ENCODE measurements at regions not wholly inside any gene's neighbourhood (a gene's known extent, or its start where the extent isn't known, plus 50 kb on each side); places are given as distances from the start of the nearest gene placed in this dataset.

DNA sequence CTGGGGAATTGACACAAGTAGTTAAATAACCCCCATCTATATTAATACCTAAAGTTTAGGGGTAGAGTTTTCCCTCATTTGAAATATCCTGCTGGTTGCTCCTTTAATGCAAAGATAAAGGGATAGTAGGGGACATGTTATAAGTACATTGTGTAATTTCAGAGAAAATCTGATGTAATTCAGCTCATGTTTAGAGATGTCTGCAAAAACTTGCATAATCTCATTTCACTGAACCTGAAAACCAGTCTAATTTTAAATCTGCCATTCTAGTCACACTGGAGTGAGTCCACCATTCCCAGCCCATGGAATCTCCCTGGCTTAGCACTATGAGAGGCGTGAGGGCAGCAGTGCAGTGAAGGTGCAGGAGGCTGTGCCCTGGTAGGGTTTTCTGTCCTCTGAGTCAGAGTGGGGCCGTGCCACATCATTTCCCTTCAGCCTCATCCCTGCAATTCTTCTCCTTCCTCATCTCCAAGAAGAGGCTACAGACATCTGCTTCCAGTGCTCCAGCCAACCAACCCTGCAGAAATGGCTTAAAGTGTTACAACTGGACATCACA is 246.3 kb upstream of the UMPS start:
- DNase-seq = no peak
- in situ Hi-C loops (cut with MboI; ENCODE audit: low pct_unique_long_range_greater_than_20kb, low sequenced_read_pairs) = no loop called here

DNA sequence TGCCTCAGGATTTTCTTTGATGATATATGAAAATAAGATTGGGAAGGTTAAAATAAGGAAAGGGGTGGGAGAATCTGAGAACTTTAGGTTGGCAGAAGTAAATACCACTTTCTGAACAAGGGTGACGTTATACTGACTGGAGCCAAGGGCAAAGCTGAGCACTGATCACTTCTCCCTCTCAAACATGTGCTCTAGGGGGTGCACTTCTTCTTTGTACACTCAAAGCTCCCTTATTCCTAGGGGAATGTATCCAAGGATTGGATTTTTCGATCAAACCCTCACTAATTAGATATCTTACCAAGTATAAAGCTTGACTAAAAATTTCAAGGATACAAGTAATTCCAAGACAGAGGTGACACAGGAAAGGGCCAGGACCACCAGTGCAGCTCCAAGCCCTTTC is 243.9 kb upstream of the UMPS start:
- no peak for DNase-seq
- in situ Hi-C loops (cut with MboI; ENCODE audit: low pct_unique_long_range_greater_than_20kb, low sequenced_read_pairs) = no loop called here

DNA sequence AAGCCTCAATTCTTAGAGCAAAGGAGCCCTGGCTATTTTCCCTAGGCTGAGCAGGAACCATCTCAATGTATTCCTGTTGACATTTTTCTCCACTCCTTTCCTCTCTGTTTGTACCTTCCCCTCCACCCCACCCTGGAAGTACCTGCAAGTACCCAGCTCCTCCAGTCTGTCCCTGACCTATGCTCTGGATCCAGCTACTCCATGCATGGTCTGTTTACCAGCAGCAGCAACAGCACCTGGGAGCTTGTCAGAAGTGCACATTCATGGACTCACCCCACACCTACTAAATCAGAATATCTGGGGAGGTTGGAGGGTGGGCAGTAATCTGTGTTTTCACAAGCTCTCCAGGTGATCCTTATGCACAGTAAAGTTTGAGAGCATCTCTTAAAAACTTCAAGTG is 240.7 kb upstream of the UMPS start:
- DNase-seq = no peak
- in situ Hi-C loops (cut with MboI; ENCODE audit: low pct_unique_long_range_greater_than_20kb, low sequenced_read_pairs) = no loop called here

DNA sequence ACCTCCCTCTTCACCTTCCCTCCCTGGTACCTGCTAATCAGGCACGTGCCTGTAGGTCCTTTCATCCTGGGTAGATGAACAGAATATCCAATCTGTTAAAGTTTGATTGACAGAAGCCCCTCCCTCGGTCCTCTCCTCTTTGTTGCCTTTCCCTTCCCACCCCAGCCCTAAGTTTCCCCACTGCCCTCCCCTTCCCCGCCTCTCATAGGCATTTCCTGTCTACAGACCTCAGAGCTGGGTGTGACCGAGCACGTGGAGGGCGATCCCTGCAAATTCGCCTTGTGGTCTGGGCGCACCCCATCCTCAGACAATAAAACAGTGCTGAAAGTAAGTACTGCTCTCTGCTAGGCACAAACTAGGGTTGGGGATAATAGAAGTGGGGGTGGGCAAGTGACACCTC is 239.2 kb upstream of the UMPS start:
- in situ Hi-C loops (cut with MboI; ENCODE audit: low pct_unique_long_range_greater_than_20kb, low sequenced_read_pairs) = no loop called here
- no peak for DNase-seq

DNA sequence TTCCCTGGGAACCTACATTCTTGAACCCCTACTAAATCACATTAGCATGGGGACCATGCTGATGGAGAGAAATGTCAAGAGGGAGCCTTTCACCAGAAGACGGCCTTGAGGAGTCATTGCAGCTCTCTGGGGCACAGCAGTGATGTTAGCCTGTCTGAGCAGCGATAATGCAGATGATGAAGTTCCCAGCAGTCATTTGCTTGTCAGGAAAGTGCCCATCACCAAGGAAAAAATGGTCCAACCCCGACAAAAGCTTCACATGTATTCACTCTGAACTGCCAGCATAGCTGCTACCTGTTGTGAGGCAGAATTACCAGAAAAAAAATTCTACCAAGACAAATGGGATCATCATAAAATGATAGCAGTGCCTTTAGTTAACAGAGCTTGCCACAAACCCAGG is 238.4 kb upstream of the UMPS start:
- in situ Hi-C loops (cut with MboI; ENCODE audit: low pct_unique_long_range_greater_than_20kb, low sequenced_read_pairs) = no loop called here
- no peak for DNase-seq

DNA sequence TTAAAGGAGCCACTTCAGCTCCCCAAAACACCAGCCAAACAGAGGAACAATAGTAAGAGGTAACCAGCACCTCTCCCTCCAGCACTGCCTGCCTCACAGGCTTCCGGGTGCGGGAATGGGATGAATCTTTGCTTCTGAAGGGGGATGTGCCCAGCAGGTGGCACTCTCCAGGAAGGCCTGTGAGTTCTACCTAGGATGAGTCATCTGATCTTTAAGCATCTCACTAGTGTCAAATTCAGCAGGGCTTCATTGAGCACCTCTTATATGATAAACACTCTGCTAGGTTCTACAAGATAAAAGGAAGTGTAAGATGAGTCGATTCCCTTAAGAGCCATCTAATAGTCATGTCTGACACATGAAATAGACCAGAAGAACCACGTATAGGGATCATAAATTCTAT is 237.4 kb upstream of the UMPS start:
- in situ Hi-C loops (cut with MboI; ENCODE audit: low pct_unique_long_range_greater_than_20kb, low sequenced_read_pairs) = no loop called here
- DNase-seq = peak; percentile 2

DNA sequence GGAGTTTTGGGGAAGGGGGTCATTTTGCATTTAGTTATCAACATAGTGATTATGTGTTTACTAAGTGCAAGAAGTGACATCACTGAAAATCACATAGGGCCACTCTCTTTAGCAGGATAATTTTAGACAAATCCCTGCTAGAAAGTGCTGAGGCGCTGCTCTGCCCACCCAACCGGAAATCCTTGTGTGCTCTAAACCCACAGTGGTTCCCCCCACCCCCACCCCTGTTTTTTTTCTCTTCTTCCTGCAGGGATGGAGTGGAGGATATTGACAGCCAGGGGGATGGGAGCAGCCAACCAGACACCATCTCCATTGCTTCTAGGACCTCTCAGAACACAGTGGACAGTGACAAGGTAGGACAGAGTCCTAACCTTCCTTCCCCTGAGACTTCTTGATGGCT is 234.2 kb upstream of the UMPS start:
- in situ Hi-C loops (cut with MboI; ENCODE audit: low pct_unique_long_range_greater_than_20kb, low sequenced_read_pairs) = no loop called here
- DNase-seq = no peak

DNA sequence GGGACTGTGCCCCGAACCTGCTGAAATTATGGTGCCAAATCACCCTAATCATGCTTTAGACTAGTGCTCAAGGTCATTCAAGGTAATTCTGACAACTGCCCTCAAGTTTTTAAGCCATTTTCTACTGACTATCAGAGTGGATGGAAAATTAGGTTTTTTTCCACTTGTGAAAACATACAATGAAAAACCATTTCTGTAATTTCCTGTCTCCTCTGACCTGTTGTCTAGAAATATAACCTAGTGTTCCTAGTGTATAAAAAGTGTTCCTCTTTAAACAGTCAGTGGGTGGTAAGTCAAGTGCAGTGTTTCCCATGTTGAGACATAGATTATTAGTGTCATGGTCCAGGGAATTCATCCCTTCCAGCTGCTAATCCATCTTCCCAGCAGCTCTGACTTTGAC is 232.8 kb upstream of the UMPS start:
- in situ Hi-C loops (cut with MboI; ENCODE audit: low pct_unique_long_range_greater_than_20kb, low sequenced_read_pairs) = no loop called here
- no peak for DNase-seq

DNA sequence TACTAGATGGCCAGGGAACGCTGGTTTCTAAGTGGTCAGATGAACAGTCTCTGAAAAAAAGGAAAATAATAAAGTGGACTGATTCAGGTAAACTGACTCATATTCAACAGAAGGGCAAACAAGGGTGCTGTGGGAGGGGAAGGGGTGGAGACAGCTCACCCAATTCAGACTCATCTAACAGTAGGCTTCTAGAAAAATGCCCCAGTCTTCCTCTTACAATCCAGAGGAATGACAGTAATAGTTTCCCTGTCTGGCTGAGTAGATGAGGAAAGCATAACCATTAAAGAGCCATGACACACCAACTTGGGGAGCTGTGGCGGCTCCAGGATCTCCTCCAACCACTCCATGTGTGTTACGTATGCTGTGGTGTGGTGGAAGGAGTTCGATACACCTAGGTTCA is 231.4 kb upstream of the UMPS start:
- in situ Hi-C loops (cut with MboI; ENCODE audit: low pct_unique_long_range_greater_than_20kb, low sequenced_read_pairs) = no loop called here
- no peak for DNase-seq

DNA sequence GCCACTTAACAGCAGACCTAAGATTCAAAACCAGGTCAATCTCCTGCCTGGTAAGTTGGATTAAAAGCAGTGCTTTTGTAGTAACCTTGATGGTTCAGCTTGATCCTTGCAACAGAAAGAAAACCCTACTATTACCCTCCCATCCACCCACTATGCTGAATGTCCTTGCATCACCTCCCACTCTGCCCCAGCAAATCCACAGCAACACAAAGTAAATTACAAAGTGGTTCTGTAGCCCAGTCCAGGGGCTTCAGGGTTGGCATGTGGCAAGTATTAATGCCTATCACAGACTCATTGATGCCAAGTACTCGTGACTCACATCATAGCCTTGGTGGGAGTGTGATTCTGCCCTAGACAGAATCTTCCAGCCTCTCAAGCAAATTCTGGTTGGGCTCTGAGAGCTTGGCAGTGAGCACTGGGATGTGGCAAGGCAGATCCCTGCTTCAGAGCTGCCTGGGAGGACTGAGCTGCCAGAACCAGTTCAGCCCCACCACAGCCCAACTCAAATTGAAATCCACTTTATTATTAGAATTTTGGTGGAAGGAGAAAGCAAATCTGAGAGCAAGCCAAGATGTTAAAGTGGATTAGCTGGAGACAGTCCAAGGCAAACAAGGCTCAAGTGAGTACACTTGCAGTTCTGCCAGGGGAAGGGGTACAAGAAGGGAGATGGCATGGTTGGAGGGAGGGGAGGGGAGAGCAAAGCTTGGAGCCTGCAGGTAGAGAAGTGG is 225.8 kb upstream of the UMPS start:
- in situ Hi-C loops (cut with MboI; ENCODE audit: low pct_unique_long_range_greater_than_20kb, low sequenced_read_pairs) = no loop called here
- DNase-seq = no peak

DNA sequence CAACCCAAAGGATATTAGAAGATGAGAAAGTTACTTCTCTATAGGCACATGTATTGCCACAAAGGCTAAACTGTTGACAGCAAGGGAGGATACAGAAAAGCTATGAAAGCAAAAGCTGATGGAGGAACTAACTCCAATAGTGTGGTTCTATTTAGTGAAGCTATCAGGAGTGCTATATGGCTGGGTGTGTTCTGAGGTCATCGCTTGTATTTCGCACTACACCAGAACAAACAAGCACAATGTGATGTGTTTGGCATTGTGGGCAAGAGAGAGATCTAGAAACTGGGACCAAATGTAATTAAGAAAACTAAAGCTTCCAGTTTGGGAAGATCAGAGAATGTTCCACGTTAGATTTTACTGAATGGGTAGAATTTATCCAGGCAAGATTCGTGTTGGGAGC is 220.4 kb upstream of the UMPS start:
- in situ Hi-C loops (cut with MboI; ENCODE audit: low pct_unique_long_range_greater_than_20kb, low sequenced_read_pairs) = no loop called here
- DNase-seq = no peak

DNA sequence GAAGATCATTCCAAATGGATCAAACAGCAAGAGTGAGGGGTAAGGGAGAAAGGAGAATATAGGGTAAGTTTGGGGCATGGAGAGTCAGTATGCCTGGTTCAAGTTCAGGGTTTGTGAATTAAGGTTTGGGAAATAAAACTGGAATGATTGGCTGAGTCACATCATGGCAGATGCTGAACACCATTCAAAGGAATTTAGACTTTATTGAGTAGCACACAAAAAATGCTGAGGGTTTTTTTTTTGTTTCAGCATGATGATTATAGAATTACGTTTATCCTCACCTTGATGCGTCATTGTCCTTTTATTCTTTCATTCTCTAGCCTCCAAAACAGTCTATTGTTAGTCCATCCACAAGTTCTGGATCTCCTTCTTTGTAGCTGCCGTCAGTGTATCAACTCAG is 220.0 kb upstream of the UMPS start:
- no peak for DNase-seq

DNA sequence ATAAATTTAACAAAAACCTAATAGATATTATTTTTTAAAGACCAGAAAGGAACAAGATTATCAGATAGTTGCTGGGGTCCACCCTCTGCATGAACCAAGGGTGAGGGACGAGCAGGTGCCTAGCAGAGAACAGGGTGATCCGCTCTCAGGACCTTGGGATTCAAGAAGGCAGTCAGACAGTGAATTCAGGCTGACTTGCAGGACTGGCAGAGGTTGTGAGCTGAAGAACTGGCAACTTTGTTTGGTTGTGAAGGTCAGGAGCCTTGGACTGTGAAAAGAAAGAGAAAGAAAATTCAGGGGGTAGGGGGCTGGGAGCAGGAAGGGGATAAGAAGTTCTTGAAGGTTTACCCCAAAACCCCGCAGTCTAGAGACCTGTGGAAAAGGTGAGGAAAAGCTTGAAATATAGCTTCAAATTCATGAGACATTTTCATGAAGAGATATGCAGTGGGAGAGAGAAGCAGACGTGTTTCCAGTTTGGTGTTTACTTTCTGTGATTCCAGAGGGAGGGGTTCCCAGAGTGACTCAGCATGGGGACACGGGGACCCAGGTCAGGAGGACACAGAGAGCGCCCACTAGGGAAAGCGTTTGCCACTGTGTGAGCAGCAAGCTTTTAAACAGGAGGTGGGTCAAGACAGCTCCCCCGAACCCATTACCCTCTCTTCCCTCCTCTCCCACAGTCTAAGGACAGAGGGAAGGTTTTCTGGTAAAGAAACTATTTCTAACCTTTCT is 217.2 kb upstream of the UMPS start:
- DNase-seq = no peak
- in situ Hi-C loops (cut with MboI; ENCODE audit: low pct_unique_long_range_greater_than_20kb, low sequenced_read_pairs) = no loop called here

More for the DNA sequence above, 220.0 kb upstream of the UMPS start:
- in situ Hi-C loops (cut with MboI; ENCODE audit: low pct_unique_long_range_greater_than_20kb, low sequenced_read_pairs) = no loop called here

DNA sequence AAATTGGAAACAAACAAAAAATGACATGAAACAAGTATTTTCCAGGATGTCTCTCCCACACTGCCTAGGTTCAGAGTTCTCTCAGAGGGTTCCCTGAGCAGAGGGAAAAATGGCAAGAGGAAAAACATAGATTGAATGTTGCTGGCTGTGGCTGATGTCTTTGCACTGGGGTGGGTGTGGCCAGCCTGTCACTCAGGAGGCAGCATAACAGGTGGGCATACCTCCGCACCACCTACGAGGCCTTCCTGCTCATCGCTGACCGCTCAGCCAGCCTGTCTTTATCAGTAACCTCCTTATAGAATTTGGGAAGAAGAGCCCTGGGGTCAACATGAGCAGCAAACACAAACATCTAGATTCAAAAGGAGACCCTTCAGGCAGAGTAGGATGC is 216.6 kb upstream of the UMPS start:
- DNase-seq = no peak
- in situ Hi-C loops (cut with MboI; ENCODE audit: low pct_unique_long_range_greater_than_20kb, low sequenced_read_pairs) = no loop called here

DNA sequence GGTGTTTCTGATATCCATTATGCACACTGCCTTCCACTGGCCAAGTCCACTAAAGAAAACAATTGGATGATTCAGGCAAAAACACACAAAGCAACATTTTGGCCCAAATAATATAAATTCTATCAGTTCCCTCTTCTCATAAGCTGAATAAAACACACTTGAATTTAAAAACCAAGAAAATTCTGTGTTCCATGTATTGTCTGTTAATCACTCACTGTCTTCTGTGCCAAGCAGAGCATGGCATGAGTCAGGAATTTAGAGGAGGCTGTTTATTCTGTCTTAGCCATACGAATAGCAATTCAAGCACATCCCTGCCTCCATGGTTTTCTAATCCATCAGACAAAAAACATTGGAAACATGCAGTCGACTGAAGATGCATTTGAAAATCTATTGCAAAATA is 215.6 kb upstream of the UMPS start:
- in situ Hi-C loops (cut with MboI; ENCODE audit: low pct_unique_long_range_greater_than_20kb, low sequenced_read_pairs) = no loop called here

DNA sequence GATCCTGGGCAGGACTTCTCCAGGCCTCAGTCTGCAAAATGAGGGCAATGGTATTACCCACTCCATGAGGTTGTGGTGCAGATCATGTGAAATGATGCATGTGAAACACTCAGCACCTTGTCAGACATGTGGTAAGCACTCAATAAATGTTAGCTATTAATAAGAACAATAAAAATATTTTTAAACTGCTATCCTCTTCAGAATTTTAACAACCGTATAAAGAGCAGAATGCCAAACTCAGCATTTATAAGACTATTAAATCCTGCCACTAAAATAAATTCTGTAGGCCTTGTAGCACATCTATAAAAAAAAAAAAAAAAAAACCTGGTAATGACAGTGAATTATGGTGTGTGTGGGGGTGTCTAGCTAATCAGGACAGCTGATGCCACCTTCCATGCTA is 213.9 kb upstream of the UMPS start:
- in situ Hi-C loops (cut with MboI; ENCODE audit: low pct_unique_long_range_greater_than_20kb, low sequenced_read_pairs) = no loop called here
- DNase-seq = no peak

More for the DNA sequence above, 215.6 kb upstream of the UMPS start:
- DNase-seq = no peak

DNA sequence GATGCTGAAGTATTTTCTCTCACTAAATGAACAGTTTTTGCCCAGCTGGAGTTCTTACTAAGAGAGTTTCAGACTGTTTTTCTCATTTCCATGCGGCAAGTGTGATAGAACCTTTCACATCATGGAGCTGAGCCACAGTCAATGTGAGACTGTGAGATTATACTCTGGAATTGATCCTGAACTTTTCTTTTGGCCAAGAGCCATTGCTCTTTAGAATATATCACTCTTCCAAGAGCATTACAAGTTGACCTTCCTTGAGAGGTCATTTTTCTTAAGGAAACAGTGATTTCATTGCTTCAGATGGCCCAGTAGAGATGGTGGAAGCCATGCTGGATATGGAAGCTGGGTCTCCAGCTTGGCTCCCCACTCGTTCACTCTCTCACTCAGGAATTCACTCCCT is 212.9 kb upstream of the UMPS start:
- in situ Hi-C loops (cut with MboI; ENCODE audit: low pct_unique_long_range_greater_than_20kb, low sequenced_read_pairs) = no loop called here
- DNase-seq = no peak

DNA sequence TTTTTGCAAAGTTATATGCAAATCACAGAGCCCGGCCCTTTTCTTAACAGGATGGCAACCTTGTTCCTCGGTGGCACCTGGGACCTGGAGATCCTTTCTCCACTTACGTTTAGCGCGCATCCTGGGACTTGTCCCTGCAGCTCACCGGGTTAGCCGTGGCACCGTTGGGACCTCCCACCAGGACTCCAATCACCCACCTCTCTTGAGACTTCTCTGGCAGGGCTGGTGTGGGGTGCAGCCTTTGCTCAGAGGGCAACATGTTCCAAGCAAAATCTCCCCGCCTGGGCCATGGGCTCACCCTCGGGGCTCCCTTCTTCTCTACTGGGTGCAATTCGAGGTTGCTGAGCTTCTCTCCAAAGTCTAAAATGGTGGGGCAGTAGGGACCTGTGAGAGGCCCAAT is 211.9 kb upstream of the UMPS start:
- in situ Hi-C loops (cut with MboI; ENCODE audit: low pct_unique_long_range_greater_than_20kb, low sequenced_read_pairs) = no loop called here
- DNase-seq = no peak

DNA sequence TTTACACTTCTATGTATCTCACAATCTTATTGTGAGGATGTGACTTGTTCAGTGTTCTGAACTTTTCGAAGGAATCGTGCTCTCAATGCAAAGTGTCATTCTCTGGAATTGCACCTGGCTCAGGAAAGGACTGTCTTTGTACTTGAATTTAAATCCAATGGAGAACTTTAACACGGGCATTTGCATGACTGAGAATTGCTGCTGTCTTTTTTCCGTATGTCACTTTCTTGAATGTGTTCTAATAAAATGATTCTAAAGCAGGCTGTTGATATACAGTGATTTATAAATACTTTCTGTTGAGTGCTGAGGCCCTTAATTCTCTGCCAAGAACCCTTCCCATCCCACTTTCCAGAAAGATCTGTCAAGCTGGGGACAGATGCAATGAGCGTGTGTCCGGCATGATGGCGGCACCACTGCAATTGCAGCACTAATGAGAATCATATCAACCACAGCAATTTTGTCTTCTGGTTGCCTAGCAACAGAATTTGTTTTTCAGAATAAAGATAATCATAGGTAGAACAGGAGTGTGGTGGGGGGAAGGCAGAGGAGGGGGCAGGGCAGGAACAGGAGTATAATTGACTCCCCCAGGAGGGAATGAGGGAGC is 210.6 kb upstream of the UMPS start:
- in situ Hi-C loops (cut with MboI; ENCODE audit: low pct_unique_long_range_greater_than_20kb, low sequenced_read_pairs) = no loop called here
- no peak for DNase-seq

DNA sequence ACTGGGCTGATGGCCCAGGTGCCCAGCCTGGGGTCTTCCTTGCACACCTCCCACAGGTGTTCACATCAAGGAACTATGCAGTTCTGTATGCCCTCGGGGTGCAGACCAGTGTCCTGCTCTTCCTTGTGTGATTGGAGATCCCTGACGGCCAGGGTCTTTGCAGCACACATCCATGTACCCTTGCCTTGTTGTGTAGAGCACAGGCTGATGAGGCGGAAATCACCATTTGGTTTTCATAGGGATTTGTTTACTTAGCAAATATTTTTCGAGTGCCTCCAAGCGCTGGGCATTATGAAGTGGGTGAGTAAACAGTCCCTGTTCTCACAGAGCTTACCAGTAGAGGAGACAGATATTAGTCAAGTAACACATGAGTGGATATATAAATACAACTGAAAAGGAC is 209.3 kb upstream of the UMPS start:
- in situ Hi-C loops (cut with MboI; ENCODE audit: low pct_unique_long_range_greater_than_20kb, low sequenced_read_pairs) = no loop called here
- DNase-seq = no peak
